Panc1 (cell line): ENCODE measurements at regions not wholly inside any gene's neighbourhood (a gene's known extent, or its start where the extent isn't known, plus 50 kb on each side); places are given as distances from the start of the nearest gene placed in this dataset.
"Not testable (repeated sequence)": the region's sequence is repeated elsewhere in the genome, so short reads cannot be mapped to it uniquely, and the experiment has no call there.

Experiments
- ATAC-seq: fragments of 200-7000 bp; cut with Tn5 transposase; 2 replicates; pipeline ENCODE4 v1.9.1; 2020; ENCODE audit warnings: mild to moderate bottlenecking, moderate library complexity
- BruUV-seq: library from RNA; stranded (reverse); fragments of 400-500 nt; replicated peaks from 2 replicates; lab custom pipeline; 2021; lab: Mats Ljungman, UMichigan
- CTCF ChIA-PET: fragments of 300-600 bp; sonication (Branson Sonifier 250); formaldehyde crosslinking; loops from one replicate; lab custom pipeline; 2022; ENCODE audit warnings: antibody characterized with exemption; lab: Charles Lee
- POLR2A ChIA-PET: fragments of 300-600 bp; sonication (Branson Sonifier 250); formaldehyde crosslinking; loops from one replicate; lab custom pipeline; 2022; ENCODE audit warnings: antibody characterized with exemption; lab: Charles Lee
- DNase-seq: peaks from one replicate; pipeline ENCODE4 v3.0.0-alpha.2; 2010; ENCODE audit warnings: low read depth, low spot score
- H3K27ac ChIP-seq: 2 replicates; pipeline ENCODE4 v1.5.1; 2011; ENCODE audit warnings: mild to moderate bottlenecking, low read length, inconsistent platforms
- H3K27me3 ChIP-seq: fragments of 200-500 bp; sonication (Bioruptor generic); 2 replicates; pipeline ENCODE4 v1.6.0; 2014; ENCODE audit warnings: low read length, inconsistent platforms; ENCODE audit not compliant: control insufficient read depth, insufficient read depth
- H3K36me3 ChIP-seq: fragments of 200-500 bp; sonication (Bioruptor generic); 2 replicates; pipeline ENCODE4 v1.5.1; 2014; ENCODE audit warnings: inconsistent platforms, mild to moderate bottlenecking, low read length, moderate library complexity; ENCODE audit not compliant: control insufficient read depth, insufficient read depth
- H3K4me1 ChIP-seq: 2 replicates; pipeline ENCODE4 v1.5.1; 2011; ENCODE audit warnings: inconsistent platforms, mild to moderate bottlenecking, low read length, moderate library complexity; ENCODE audit not compliant: control insufficient read depth, insufficient read depth
- H3K4me3 ChIP-seq, 2 experiments: 2 replicates each; pipeline ENCODE4 v1.5.1; 2011 to 2012; ENCODE audit warnings: low read depth in 2 of 2, low read length in 2 of 2, mild to moderate bottlenecking in 2 of 2, inconsistent platforms in 1 of 2, moderate library complexity in 1 of 2
- H3K9me3 ChIP-seq: fragments of 200-500 bp; sonication (Bioruptor generic); 2 replicates; pipeline ENCODE4 v1.5.1; 2014; ENCODE audit warnings: low read depth, mild to moderate bottlenecking, inconsistent platforms, low read length, moderate library complexity; ENCODE audit not compliant: control insufficient read depth, insufficient read depth
- CTCF ChIP-seq: fragments of 450-650 bp; IDR thresholded peaks from 2 replicates; pipeline ENCODE4 v1.5.1; 2017; ENCODE audit warnings: mild to moderate bottlenecking
- POLR2AphosphoS5 ChIP-seq: IDR thresholded peaks from 2 replicates; pipeline ENCODE4 v1.6.1; 2012; ENCODE audit warnings: mild to moderate bottlenecking, low read depth, low read length, moderate library complexity
- REST ChIP-seq, 2 experiments: IDR thresholded peaks; 2 replicates each; pipeline ENCODE4 v1.6.1; 2011 to 2012; ENCODE audit warnings: low read depth in 2 of 2, control low read depth in 1 of 2, low read length in 1 of 2, mild to moderate bottlenecking in 1 of 2, moderate library complexity in 1 of 2; ENCODE audit not compliant: insufficient read depth in 1 of 2
- SIN3A ChIP-seq: IDR thresholded peaks from 2 replicates; pipeline ENCODE4 v1.6.1; 2012; ENCODE audit warnings: low read depth, mild to moderate bottlenecking, low read length, moderate library complexity, borderline replicate concordance; ENCODE audit not compliant: insufficient read depth
- TCF7L2 ChIP-seq: IDR thresholded peaks from 2 replicates; pipeline ENCODE4 v1.6.1; 2011; ENCODE audit warnings: mild to moderate bottlenecking, low read depth, low read length, inconsistent platforms
- in situ Hi-C: cut with HindIII; loops from 2 replicates; pipeline ENCODE4 v1.10.0; 2016; ENCODE audit warnings: low sequenced_read_pairs, low pct_unique_long_range_greater_than_20kb
- intact Hi-C: fragments of 100-400 bp; cut with micrococcal nuclease; formaldehyde crosslinking; loops from one replicate; pipeline ENCODE4 v1.10.0; 2022; ENCODE audit not compliant: unreplicated experiment

- ATAC-seq (no peak), DNase-seq (no peak)
- TF ChIP-seq POLR2AphosphoS5 (no peak), REST (IDR thresholded peaks at IDR 0.05; ENCODE audit: insufficient read depth in 1 of 2, low read depth in 2 of 2, low read length in 1 of 2) (no peak), SIN3A (no peak), TCF7L2 (no peak), CTCF (no peak)
- Histone ChIP-seq H3K27ac (no peak overlapping the region), H3K9me3 (no peaks in the 10 kb centered on the region), H3K4me3 (no peak overlapping the region), H3K27me3 (no peaks in the 10 kb centered on the region), H3K36me3 (no peaks in the 10 kb centered on the region), H3K4me1 (no peaks in the 10 kb centered on the region)
- ChIA-PET POLR2A (no interaction called here), CTCF (no interaction called here)
- no TSS peak for BruUV-seq
- intact Hi-C loops (no loop called here), in situ Hi-C loops (no loop called here)
Observed at GRCh38 chr2:88372042-88372441, 80.5 kb downstream of the FOXI3 start.

GRCh38 chr2:88365408-88365807, 87.1 kb downstream of the FOXI3 start:
- DNase-seq, H3K36me3 ChIP-seq, H3K27ac ChIP-seq, POLR2A ChIA-PET, H3K4me1 ChIP-seq, H3K27me3 ChIP-seq, H3K4me3 ChIP-seq, H3K9me3 ChIP-seq, in situ Hi-C loops, intact Hi-C loops, ATAC-seq, BruUV-seq: not testable (repeated sequence)
- CTCF ChIA-PET = interaction anchor here (0.7 kb wide), 1 partner anchor 1566 kb away, joined by 7 read pairs; no protein-coding TSS in a partner anchor

- POLR2A ChIA-PET = no interaction called here
- no TSS peak for BruUV-seq
Observed at GRCh38 chr2:88355486-88355885, 97.0 kb downstream of the FOXI3 start.

More at GRCh38 chr2:88355486-88355885, 97.0 kb downstream of the FOXI3 start:
- Histone ChIP-seq H3K27me3 (peaks cover 3% of the 10 kb centered on the region; the same call in 1 of the 2 replicates), H3K9me3 (no peaks in the 10 kb centered on the region), H3K36me3 (no peaks in the 10 kb centered on the region), H3K4me1 (peaks cover under 1% of the 10 kb centered on the region; the same call in 1 of the 2 replicates), H3K4me3 (no peak overlapping the region), H3K27ac (no peak overlapping the region)
- intact Hi-C loops = no loop called here
- no peak for ATAC-seq
- no peak for DNase-seq
- in situ Hi-C loops = no loop called here
- TF ChIP-seq REST (IDR thresholded peaks at IDR 0.05; ENCODE audit: insufficient read depth in 1 of 2, low read depth in 2 of 2, low read length in 1 of 2) = no peak
- TF ChIP-seq TCF7L2 = no peak
- TF ChIP-seq CTCF = no peak
- no peak for TF ChIP-seq POLR2AphosphoS5
- no peak for TF ChIP-seq SIN3A
- CTCF ChIA-PET = no interaction called here
